Activated CD4-positive, alpha-beta memory T cell treated with anti-CD3 and anti-CD28 coated beads, Interleukin-2, amount 10 ng/mL, durations not matched to agents 7 days and 5 days (primary cell): ENCODE measurements at regions not wholly inside any gene's neighbourhood (a gene's known extent, or its start where the extent isn't known, plus 50 kb on each side); places are given as distances from the start of the nearest gene placed in this dataset.
"Not testable (repeated sequence)": the region's sequence is repeated elsewhere in the genome, so short reads cannot be mapped to it uniquely, and the experiment has no call there.

Experiments used
- CTCF ChIA-PET: fragments of 350-600 bp; sonication (Branson Sonifier 250); formaldehyde crosslinking; loops from one replicate; lab custom pipeline; 2021; ENCODE audit warnings: antibody characterized with exemption, inconsistent platforms; lab: Charles Lee
- POLR2A ChIA-PET: fragments of 350-600 bp; sonication (Branson Sonifier 250); formaldehyde crosslinking; loops from one replicate; lab custom pipeline; 2021; ENCODE audit warnings: antibody characterized with exemption; lab: Charles Lee
- DNase-seq: peaks from one replicate; pipeline ENCODE4 v3.0.0-alpha.2; 2020
- H3K27ac Mint-ChIP-seq: one replicate; pipeline ENCODE4 v1.8.0; 2021; ENCODE audit warnings: mild to moderate bottlenecking, mixed read lengths
- H3K27me3 Mint-ChIP-seq: one replicate; pipeline ENCODE4 v1.8.0; 2021; ENCODE audit warnings: mixed read lengths
- H3K36me3 Mint-ChIP-seq: one replicate; pipeline ENCODE4 v1.8.0; 2021; ENCODE audit warnings: low read depth, mixed read lengths
- H3K4me1 Mint-ChIP-seq: one replicate; pipeline ENCODE4 v1.8.0; 2021; ENCODE audit warnings: mixed read lengths
- H3K4me3 Mint-ChIP-seq: one replicate; pipeline ENCODE4 v1.8.0; 2021; ENCODE audit warnings: mild to moderate bottlenecking, mixed read lengths
- H3K9me3 Mint-ChIP-seq: one replicate; pipeline ENCODE4 v1.8.0; 2021; ENCODE audit warnings: mixed read lengths

- Mint-ChIP-seq H3K27ac (no peak overlapping the region), H3K36me3 (no peaks in the 10 kb centered on the region), H3K27me3 (peaks cover 24% of the 10 kb centered on the region), H3K9me3 (no peaks in the 10 kb centered on the region), H3K4me1 (no peaks in the 10 kb centered on the region), H3K4me3 (no peak overlapping the region)
- DNase-seq: no peak
- ChIA-PET POLR2A (no interaction called here), CTCF (no interaction called here)
These were observed 60.4 kb upstream of the SMIM23 start for GRCh38 chr5:171725205-171725601.

GRCh38 chr5:171726819-171727218 lies 58.8 kb upstream of the SMIM23 start:
- H3K36me3 Mint-ChIP-seq, H3K4me1 Mint-ChIP-seq, H3K27ac Mint-ChIP-seq, H3K9me3 Mint-ChIP-seq, POLR2A ChIA-PET, H3K4me3 Mint-ChIP-seq, CTCF ChIA-PET, DNase-seq: not testable (repeated sequence)
- peaks cover 22% of the 10 kb centered on the region for H3K27me3 Mint-ChIP-seq

DNA sequence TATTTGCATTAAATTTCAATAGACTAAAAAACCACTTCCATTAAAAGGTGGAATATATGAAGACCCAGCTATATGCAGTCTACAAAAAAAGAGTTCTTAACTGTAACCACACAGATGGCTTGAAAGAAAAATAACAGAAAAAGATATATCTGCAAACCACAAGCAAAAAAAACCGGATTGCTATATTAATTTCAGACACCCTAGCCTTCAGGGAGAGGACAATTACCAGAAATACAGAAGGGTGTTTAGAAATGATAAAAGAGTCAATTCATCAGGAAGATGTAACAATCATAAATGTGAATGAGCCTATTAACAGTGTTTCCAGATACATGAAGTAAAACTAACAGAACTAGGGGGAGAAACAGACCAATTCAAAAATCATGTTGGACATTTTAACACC lies 56.9 kb upstream of the SMIM23 start:
- Mint-ChIP-seq H3K27me3 (peaks cover 20% of the 10 kb centered on the region), H3K9me3 (no peaks in the 10 kb centered on the region)
- CTCF ChIA-PET: no interaction called here

More for the DNA sequence above, 56.9 kb upstream of the SMIM23 start:
- Mint-ChIP-seq H3K36me3 (no peaks in the 10 kb centered on the region), H3K4me1 (no peaks in the 10 kb centered on the region), H3K27ac (no peak overlapping the region), H3K4me3 (no peak overlapping the region)
- POLR2A ChIA-PET: no interaction called here
- DNase-seq: no peak
